Upper lobe of right lung (tissue), 1 donor: ENCODE measurements at regions not wholly inside any gene's neighbourhood (a gene's known extent, or its start where the extent isn't known, plus 50 kb on each side); places are given as distances from the start of the nearest gene placed in this dataset.
"Not testable (repeated sequence)": the region's sequence is repeated elsewhere in the genome, so short reads cannot be mapped to it uniquely, and the experiment has no call there.

Experiments used
- ATAC-seq: fragments of 200-7000 bp; cut with Tn5 transposase; one replicate; pipeline ENCODE4 v1.9.1; 2020; ENCODE audit warnings: mild to moderate bottlenecking, moderate library complexity
- DNase-seq: peaks from one replicate; pipeline ENCODE4 v3.0.0-alpha.2; 2020
- H3K27ac ChIP-seq: fragments of 200-600 bp; one replicate; pipeline ENCODE4 v1.8.0; 2022
- H3K27me3 ChIP-seq: fragments of 200-600 bp; one replicate; pipeline ENCODE4 v1.8.0; 2022; ENCODE audit warnings: mild to moderate bottlenecking
- H3K36me3 ChIP-seq: fragments of 200-600 bp; one replicate; pipeline ENCODE4 v1.8.0; 2022
- H3K4me1 ChIP-seq: fragments of 200-600 bp; one replicate; pipeline ENCODE4 v1.8.0; 2022
- H3K4me3 ChIP-seq: fragments of 200-600 bp; one replicate; pipeline ENCODE4 v1.8.0; 2022; ENCODE audit warnings: mild to moderate bottlenecking
- H3K9me3 ChIP-seq: fragments of 200-600 bp; one replicate; pipeline ENCODE4 v1.8.0; 2022
- intact Hi-C: fragments of 100-400 bp; cut with DNase I; formaldehyde crosslinking; loops from one replicate; pipeline ENCODE4 v1.11.0; 2022
- TF ChIP-seq, protein P1 (sequence below): fragments of 200-600 bp; IDR thresholded peaks from one replicate; pipeline ENCODE4 v1.8.0; 2022; ENCODE audit warnings: antibody characterized with exemption
- donor health status: DM: no; HTN: yes; CAD: no; lungs with severe emphysema.

DNA sequence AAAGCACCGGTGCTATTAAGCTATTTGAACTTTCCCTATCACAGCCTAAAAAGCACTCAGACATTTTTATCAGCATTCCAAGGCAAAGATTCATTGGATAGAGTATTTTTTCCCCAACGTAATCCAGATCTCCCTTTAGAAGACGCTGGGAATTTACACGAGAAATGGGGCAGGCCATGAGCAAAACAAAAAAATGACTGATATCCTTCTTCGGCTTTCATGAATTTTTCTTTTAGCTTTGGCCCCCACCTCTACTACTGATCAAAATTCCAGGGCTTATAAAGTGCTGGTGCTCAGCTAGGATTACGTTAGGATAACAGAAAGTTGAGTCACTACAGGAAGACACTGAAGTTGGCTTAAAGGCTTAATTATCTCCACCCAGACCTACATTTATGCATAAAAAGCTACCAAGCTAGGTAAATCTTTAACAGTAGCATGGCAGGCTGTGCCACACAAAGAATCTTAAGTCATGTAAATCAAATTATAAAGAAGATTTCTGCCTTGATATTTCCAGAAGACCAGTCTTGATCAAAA is 418.5 kb upstream of the BTBD3 start:
- H3K4me3 ChIP-seq = no peak overlapping the region
- DNase-seq (no peak), ATAC-seq (no peak)
- intact Hi-C loops = no loop called here
- no peaks in the 10 kb centered on the region for H3K4me1 ChIP-seq
- no peaks in the 10 kb centered on the region for H3K9me3 ChIP-seq
- H3K27ac ChIP-seq = no peak overlapping the region
- H3K36me3 ChIP-seq = no peaks in the 10 kb centered on the region
- TF ChIP-seq, protein P1, sequence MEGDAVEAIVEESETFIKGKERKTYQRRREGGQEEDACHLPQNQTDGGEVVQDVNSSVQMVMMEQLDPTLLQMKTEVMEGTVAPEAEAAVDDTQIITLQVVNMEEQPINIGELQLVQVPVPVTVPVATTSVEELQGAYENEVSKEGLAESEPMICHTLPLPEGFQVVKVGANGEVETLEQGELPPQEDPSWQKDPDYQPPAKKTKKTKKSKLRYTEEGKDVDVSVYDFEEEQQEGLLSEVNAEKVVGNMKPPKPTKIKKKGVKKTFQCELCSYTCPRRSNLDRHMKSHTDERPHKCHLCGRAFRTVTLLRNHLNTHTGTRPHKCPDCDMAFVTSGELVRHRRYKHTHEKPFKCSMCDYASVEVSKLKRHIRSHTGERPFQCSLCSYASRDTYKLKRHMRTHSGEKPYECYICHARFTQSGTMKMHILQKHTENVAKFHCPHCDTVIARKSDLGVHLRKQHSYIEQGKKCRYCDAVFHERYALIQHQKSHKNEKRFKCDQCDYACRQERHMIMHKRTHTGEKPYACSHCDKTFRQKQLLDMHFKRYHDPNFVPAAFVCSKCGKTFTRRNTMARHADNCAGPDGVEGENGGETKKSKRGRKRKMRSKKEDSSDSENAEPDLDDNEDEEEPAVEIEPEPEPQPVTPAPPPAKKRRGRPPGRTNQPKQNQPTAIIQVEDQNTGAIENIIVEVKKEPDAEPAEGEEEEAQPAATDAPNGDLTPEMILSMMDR = no peak
- H3K27me3 ChIP-seq = no peaks in the 10 kb centered on the region

DNA sequence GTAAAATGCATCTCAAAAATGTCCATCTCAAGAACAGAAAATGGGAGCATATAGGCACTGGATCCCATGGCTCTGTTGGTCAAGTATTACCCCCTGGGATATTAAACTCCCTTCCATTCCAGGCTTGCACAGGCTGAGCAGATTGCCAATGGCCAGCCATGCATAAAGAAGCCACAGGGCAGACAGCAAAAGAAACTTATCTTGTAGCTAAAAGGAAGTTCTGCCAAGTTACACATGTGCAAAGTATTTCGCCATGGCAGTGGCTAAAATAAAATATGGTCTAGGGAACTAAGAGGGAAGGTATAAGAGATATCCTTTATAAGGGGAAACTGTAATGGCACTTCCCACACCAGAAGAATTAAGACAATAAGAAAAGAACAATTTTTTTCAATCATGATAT is 415.6 kb upstream of the BTBD3 start:
- H3K27ac ChIP-seq = no peak overlapping the region
- intact Hi-C loops = no loop called here
- H3K36me3 ChIP-seq = no peaks in the 10 kb centered on the region
- H3K4me1 ChIP-seq = no peaks in the 10 kb centered on the region
- no peaks in the 10 kb centered on the region for H3K9me3 ChIP-seq
- no peak overlapping the region for H3K4me3 ChIP-seq
- TF ChIP-seq, protein P1 = no peak
- ATAC-seq = no peak
- no peak for DNase-seq
- no peaks in the 10 kb centered on the region for H3K27me3 ChIP-seq

DNA sequence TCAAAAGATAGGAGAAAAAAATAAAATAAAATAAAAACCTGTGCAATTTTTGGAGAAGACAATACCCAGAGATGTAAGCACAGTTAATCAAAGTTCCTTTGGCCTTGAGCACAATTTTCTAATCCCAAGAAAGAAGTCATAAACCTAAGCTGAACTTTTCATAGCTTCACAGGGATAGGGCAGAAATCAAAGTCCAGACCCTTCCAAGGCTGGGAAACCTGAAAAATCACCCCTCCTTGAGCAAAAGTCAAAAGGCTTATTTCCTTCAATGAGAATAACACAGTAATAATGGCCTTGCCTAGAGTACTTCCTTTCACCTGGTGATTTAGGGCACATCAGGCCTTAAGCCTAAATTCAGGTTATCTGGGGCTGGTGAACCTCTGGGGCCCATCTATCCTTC is 415.0 kb upstream of the BTBD3 start:
- Histone ChIP-seq H3K27ac (no peak overlapping the region), H3K9me3 (no peaks in the 10 kb centered on the region), H3K4me3 (no peak overlapping the region), H3K27me3 (no peaks in the 10 kb centered on the region), H3K4me1 (no peaks in the 10 kb centered on the region), H3K36me3 (no peaks in the 10 kb centered on the region)
- DNase-seq (no peak), ATAC-seq (no peak)
- TF ChIP-seq, protein P1 = no peak
- intact Hi-C loops = no loop called here

DNA sequence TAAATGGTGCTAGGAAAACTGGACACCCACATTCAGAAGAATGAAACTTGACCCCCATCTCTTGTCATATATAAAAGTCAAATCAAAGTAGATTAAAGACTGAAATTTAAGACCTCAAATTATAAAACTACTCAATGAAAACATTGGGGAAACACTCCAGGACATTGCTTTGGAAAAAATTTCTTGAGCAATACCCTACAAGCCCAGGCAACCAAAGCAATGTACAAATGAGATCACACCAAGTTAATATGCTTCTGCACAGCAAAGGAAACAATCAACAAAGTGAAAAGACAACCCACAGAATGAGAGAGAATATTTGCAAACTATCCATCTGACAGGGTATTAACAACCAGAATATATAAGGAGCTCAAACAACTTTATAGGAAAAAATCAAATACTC is 407.9 kb upstream of the BTBD3 start:
- Histone ChIP-seq H3K27ac (no peak overlapping the region), H3K27me3 (no peaks in the 10 kb centered on the region), H3K9me3 (no peaks in the 10 kb centered on the region), H3K4me1 (no peaks in the 10 kb centered on the region), H3K36me3 (no peaks in the 10 kb centered on the region), H3K4me3 (no peak overlapping the region)
- intact Hi-C loops = no loop called here
- TF ChIP-seq, protein P1 = no peak
- DNase-seq (no peak), ATAC-seq (no peak)

DNA sequence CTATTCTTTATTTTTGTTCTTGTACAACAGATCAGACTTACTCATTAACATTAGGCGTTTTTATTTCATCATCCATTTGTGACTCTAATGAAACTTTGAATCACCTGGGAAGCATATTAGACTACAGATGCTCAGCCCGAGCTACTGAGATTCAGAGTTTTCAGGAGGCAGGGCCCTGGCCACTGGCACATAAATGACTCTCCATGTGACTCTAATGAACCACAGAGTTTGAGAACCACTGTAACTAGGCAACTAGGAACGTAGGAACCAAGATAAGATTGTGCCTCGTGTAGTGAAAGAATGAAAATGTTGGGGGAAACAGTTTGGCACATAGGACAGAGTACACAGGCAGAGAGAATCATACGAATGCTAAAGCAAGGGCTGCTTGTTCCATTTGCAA is 405.9 kb upstream of the BTBD3 start:
- no peak for ATAC-seq

DNA sequence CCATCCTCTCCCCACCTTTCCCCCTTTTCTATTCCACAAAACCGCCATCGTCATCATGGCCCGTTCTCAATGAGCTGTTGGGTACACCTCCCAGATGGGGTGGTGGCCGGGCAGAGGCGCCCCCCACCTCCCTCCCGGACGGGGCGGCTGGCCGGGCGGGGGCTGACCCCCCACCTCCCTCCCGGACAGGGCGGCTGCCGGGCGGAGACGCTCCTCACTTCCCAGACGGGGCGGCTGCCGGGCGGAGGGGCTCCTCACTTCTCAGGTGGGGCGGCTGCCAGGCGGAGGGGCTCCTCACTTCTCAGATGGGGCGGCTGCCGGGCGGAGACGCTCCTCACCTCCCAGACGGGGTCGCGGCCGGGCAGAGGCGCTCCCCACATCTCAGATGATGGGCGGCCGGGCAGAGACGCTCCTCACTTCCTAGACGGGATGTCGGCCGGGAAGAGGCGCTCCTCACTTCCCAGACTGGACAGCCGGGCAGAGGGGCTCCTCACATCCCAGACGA is 404.4 kb upstream of the BTBD3 start:
- ATAC-seq = not testable (repeated sequence)

More for the DNA sequence above, 405.9 kb upstream of the BTBD3 start:
- H3K36me3 ChIP-seq = no peaks in the 10 kb centered on the region
- no peak overlapping the region for H3K27ac ChIP-seq
- H3K4me1 ChIP-seq = no peaks in the 10 kb centered on the region
- TF ChIP-seq, protein P1 = no peak
- no peaks in the 10 kb centered on the region for H3K9me3 ChIP-seq
- no peak overlapping the region for H3K4me3 ChIP-seq
- intact Hi-C loops = no loop called here
- DNase-seq = no peak
- H3K27me3 ChIP-seq = no peaks in the 10 kb centered on the region

More for the DNA sequence above, 404.4 kb upstream of the BTBD3 start:
- H3K27me3 ChIP-seq, DNase-seq, H3K36me3 ChIP-seq, H3K4me3 ChIP-seq, H3K4me1 ChIP-seq, H3K9me3 ChIP-seq, intact Hi-C loops, H3K27ac ChIP-seq: not testable (repeated sequence)
